ENCODE measurements at regions not wholly inside any gene's neighbourhood (a gene's known extent, or its start where the extent isn't known, plus 50 kb on each side); places are given as distances from the start of the nearest gene placed in this dataset.

DNA sequence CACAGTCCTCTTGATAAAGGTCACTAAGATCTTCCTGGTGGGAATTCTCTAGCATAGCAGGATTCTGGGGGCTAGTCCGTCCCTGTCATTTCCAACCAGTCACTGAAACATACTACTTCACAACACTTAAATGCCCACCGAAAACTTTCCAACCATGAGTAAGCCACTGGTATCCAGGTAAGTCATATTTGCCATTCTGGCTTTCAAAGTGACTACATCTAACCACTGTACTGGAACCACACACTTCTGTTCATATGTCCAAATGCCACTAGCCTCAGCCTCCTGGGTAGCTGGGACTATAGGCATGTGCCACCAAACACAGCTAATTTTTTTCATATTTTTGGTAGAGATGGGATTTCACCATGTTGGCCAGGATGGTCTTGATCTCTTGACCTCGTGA lies 64.3 kb upstream of the VANGL1 start:
- H3K4me3 Mint-ChIP-seq = no peak overlapping the region
- H3K4me1 Mint-ChIP-seq (ENCODE audit: low read depth) = no peaks in the 10 kb centered on the region
- H3K9me3 Mint-ChIP-seq = peaks cover 37% of the 10 kb centered on the region
- H3K36me3 Mint-ChIP-seq (ENCODE audit: low read depth) = no peaks in the 10 kb centered on the region
- H3K27me3 Mint-ChIP-seq = peaks cover 15% of the 10 kb centered on the region
- no peak overlapping the region for H3K27ac Mint-ChIP-seq

DNA sequence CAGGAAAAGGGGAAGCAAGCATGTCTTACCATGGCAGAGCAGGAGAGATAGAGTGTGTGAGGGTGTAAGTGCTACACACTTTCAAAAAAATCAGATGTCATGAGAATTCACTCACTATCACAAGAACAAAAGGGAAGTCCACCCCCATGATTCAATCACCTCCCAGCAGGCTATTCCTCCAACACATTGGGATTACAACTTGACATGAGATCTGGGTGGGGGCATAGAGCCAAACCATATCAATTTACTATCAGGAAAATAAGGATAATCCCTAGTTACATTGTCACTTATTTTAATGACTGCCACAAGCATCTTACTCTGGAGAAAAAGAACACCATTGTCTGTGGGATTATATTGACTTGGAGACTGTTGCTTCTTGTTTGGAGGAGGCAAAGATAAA lies 66.1 kb upstream of the VANGL1 start:
- H3K4me3 Mint-ChIP-seq = no peak overlapping the region
- H3K9me3 Mint-ChIP-seq = peaks cover 32% of the 10 kb centered on the region
- H3K36me3 Mint-ChIP-seq (ENCODE audit: low read depth) = no peaks in the 10 kb centered on the region
- H3K27ac Mint-ChIP-seq = no peak overlapping the region
- H3K27me3 Mint-ChIP-seq = peaks cover 7% of the 10 kb centered on the region
- no peaks in the 10 kb centered on the region for H3K4me1 Mint-ChIP-seq (ENCODE audit: low read depth)

DNA sequence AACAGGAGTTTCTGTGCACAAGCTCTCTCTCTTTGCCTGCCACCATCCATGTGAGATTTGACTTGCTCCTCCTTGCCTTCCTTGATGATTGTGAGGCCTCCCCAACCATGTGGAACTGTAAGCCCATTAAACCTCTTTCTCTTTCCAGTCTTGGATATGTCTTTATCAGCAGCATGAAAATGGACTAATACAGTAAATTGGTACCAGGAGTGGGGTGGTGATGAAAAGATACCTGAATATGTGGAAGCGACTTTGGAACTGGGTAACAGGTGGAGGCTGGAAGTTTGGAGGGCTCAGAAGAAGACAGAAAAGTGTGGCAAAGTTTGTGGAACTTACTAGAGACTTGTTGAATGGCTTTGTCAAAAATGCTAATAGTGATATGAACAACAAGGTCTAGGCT lies 69.1 kb upstream of the VANGL1 start:
- Mint-ChIP-seq H3K27me3 (peaks cover 12% of the 10 kb centered on the region), H3K9me3 (peaks cover 28% of the 10 kb centered on the region), H3K27ac (no peak overlapping the region), H3K36me3 (ENCODE audit: low read depth) (no peaks in the 10 kb centered on the region), H3K4me3 (no peak overlapping the region), H3K4me1 (ENCODE audit: low read depth) (no peaks in the 10 kb centered on the region)

DNA sequence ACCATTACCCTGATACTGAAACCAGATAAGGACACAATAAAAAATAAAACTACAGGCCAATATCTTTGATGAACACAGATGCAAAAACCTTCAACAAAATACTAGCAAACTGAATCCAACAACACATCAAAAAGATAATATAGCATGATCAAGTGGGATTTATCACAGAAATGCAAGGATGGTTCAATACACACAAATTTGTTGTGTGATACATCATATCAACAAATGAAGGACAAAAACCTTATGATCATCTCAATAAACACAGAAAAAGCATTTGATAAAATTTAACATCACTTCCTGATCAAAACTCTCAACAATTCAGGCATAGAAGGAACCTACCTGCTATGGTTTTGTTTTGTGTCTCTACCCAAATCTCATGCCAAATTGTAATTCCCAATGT lies 74.3 kb upstream of the VANGL1 start:
- H3K4me3 Mint-ChIP-seq = no peak overlapping the region
- peaks cover 22% of the 10 kb centered on the region for H3K9me3 Mint-ChIP-seq
- no peaks in the 10 kb centered on the region for H3K4me1 Mint-ChIP-seq (ENCODE audit: low read depth)
- H3K36me3 Mint-ChIP-seq (ENCODE audit: low read depth) = no peaks in the 10 kb centered on the region
- H3K27ac Mint-ChIP-seq = no peak overlapping the region
- H3K27me3 Mint-ChIP-seq = peaks cover 35% of the 10 kb centered on the region

DNA sequence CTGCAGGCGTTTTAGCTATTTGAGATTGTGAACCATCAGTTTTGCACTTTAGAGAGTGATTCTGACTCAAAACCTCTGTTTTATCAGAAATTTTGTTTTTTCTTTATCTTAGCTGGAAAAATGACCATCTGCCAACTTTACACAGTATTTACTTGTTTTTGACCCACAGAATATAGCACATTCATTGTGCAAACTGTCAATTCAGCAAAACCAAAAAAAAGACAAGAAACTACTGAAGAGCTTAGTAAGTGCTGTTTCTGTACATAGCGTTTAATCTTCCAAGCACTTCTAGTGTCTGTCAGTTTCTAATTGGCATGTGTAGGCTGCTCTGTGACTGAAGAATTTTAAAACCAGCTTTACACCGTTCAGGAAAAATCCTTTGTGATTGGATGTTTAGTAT lies 76.0 kb upstream of the VANGL1 start:
- Mint-ChIP-seq H3K27me3 (peaks cover 38% of the 10 kb centered on the region), H3K9me3 (peaks cover 21% of the 10 kb centered on the region), H3K4me1 (ENCODE audit: low read depth) (no peaks in the 10 kb centered on the region), H3K27ac (no peak overlapping the region), H3K4me3 (no peak overlapping the region), H3K36me3 (ENCODE audit: low read depth) (no peaks in the 10 kb centered on the region)

DNA sequence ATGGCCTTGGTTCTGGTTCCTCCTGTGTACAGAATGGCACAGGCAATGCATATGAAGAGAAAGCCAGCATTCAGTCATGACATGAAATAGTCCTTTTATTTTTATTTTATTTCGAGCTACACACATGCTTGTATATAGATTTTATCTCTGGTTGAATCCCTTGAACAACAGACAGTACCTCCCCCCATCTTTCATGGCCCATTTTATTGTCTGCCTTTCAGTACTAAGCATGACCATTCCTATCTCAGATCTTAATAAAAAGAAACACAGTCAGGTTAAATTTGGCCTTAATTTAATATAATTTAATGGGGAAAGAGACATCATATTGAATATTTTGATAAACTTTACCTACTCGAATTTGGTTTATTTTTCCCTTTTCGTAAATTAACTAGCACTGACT lies 76.4 kb upstream of the VANGL1 start:
- H3K36me3 Mint-ChIP-seq (ENCODE audit: low read depth) = no peaks in the 10 kb centered on the region
- H3K9me3 Mint-ChIP-seq = peaks cover 21% of the 10 kb centered on the region
- H3K27me3 Mint-ChIP-seq = peaks cover 38% of the 10 kb centered on the region
- no peak overlapping the region for H3K4me3 Mint-ChIP-seq
- no peak overlapping the region for H3K27ac Mint-ChIP-seq
- no peaks in the 10 kb centered on the region for H3K4me1 Mint-ChIP-seq (ENCODE audit: low read depth)

DNA sequence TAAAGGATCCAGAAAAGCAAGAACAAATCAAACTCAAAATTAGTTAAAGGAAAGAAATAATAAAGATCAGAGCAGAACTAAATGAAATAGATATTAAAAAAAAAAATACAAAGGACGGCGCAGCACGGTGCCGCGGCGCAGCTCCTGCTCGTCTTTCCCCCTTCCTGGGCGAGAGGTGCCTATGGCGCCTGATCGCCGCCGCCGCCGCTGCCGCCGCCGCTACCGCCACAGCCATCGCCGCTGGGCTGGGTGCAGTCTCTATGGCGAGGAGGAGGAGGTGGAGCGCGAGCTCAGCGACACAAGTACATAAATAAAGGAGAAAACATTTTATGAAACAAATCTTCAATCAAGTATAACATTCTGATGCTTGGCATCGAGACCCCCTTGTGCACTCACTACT lies 77.6 kb upstream of the VANGL1 start:
- H3K4me3 Mint-ChIP-seq = no peak overlapping the region
- peaks cover 38% of the 10 kb centered on the region for H3K27me3 Mint-ChIP-seq
- H3K9me3 Mint-ChIP-seq = peaks cover 21% of the 10 kb centered on the region
- H3K36me3 Mint-ChIP-seq (ENCODE audit: low read depth) = no peaks in the 10 kb centered on the region
- H3K27ac Mint-ChIP-seq = no peak overlapping the region
- no peaks in the 10 kb centered on the region for H3K4me1 Mint-ChIP-seq (ENCODE audit: low read depth)

DNA sequence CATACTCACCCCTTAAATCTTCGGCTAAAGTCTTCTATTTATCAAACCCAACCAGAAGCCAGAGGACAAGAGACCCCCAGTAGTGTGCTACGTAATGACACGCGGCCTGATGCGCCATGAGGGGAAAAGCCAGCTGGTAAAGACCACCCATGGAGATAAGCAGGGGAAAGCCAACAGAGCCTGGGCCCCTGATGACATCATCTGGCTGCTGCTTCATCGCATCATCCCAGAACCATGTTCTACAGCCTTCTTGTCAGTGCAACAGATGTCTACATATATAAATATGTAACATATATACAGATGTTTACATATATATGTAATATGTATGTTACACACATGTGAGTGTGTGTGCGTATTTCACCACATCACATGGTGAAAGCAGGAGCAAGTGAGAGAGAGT lies 81.7 kb upstream of the VANGL1 start:
- peaks cover 33% of the 10 kb centered on the region for H3K27me3 Mint-ChIP-seq
- no peak overlapping the region for H3K4me3 Mint-ChIP-seq
- no peak overlapping the region for H3K27ac Mint-ChIP-seq
- H3K9me3 Mint-ChIP-seq = peaks cover 9% of the 10 kb centered on the region
- H3K36me3 Mint-ChIP-seq (ENCODE audit: low read depth) = no peaks in the 10 kb centered on the region
- no peaks in the 10 kb centered on the region for H3K4me1 Mint-ChIP-seq (ENCODE audit: low read depth)

DNA sequence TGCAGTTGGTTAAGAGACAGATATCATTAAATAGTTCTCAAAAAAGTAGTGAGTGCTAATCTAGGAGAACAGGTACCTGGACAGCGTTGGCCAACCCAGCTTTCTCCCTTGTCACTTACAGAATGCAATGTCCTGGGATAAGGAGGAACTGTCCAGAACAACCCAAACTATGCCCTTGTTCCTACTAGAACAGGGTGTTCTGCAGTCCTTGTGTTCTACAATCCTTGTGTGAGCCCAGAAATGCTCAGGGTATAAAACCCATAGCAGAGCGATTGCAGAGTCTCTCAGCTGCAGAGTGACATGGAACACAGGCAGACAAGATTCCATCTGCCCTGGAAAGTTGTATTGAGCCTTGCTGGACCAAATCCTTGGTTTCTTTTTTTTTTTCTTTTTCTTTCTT lies 83.5 kb upstream of the VANGL1 start:
- peaks cover 17% of the 10 kb centered on the region for H3K27me3 Mint-ChIP-seq
- H3K4me3 Mint-ChIP-seq = no peak overlapping the region
- H3K4me1 Mint-ChIP-seq (ENCODE audit: low read depth) = no peaks in the 10 kb centered on the region
- H3K27ac Mint-ChIP-seq = no peak overlapping the region
- H3K9me3 Mint-ChIP-seq = peaks cover 5% of the 10 kb centered on the region
- H3K36me3 Mint-ChIP-seq (ENCODE audit: low read depth) = no peaks in the 10 kb centered on the region

DNA sequence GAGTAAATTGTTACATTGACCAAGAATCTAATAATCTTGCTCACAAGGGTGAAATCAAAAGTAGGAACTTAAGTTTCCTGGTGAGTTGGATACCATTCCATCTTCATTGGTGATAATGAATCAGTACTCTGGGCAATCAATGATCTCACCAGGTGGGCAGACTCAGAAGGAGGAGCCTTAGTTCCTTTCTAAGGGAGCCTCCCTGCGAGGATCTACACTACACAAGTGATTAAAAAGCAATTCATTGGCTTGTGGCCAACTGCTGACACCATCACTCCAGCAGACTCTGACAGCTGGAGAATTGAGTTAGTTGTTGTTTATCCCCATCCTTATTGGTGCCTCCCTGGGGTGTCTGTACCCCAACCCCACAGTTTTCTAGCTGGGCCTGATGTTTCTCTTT lies 84.1 kb upstream of the VANGL1 start:
- Mint-ChIP-seq H3K27ac (no peak overlapping the region), H3K36me3 (ENCODE audit: low read depth) (no peaks in the 10 kb centered on the region), H3K4me1 (ENCODE audit: low read depth) (no peaks in the 10 kb centered on the region), H3K9me3 (peaks cover under 1% of the 10 kb centered on the region), H3K4me3 (no peak overlapping the region), H3K27me3 (peaks cover 13% of the 10 kb centered on the region)

DNA sequence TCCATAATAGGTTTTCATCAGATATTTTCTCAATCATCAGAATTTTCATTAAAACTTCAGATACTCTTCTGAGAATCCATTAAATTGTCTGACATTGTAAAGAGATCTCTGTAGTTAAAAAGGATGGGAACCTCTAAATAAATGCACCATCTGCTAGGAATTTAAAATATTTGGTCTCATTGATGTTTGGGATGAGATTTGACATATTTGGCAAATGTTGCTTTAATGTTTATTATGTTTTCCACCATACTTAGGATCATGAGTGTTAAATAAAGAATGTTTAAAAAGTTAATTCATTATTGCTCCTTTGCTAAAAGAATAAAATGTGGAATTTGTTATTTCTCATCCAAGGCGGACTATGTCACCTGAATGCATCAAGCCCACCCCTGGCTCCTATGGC lies 85.5 kb upstream of the VANGL1 start:
- Mint-ChIP-seq H3K4me1 (ENCODE audit: low read depth) (no peaks in the 10 kb centered on the region), H3K36me3 (ENCODE audit: low read depth) (no peaks in the 10 kb centered on the region), H3K27ac (no peak overlapping the region), H3K9me3 (no peaks in the 10 kb centered on the region), H3K27me3 (peaks cover 12% of the 10 kb centered on the region), H3K4me3 (no peak overlapping the region)

DNA sequence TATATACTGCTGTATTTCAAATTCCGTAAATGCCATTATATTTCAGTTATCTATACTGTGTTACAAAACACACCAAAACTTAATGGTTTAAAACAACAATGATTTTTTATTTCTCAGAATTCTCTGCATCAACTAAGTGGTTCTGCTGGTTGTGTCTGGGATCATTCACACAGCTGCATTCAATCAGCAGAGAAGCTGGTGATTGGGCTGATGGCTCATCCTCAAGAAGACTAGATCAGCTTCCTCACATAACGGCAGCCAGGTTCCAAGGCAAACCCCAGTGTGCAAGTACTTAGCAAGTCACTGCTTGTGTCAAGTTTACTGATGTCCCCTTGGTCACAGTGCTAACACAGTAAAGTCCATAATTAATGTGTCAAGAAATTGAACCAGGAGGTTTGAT lies 86.3 kb upstream of the VANGL1 start:
- H3K4me3 Mint-ChIP-seq = no peak overlapping the region
- no peaks in the 10 kb centered on the region for H3K4me1 Mint-ChIP-seq (ENCODE audit: low read depth)
- H3K36me3 Mint-ChIP-seq (ENCODE audit: low read depth) = no peaks in the 10 kb centered on the region
- H3K9me3 Mint-ChIP-seq = no peaks in the 10 kb centered on the region
- H3K27ac Mint-ChIP-seq = no peak overlapping the region
- H3K27me3 Mint-ChIP-seq = peaks cover 12% of the 10 kb centered on the region

DNA sequence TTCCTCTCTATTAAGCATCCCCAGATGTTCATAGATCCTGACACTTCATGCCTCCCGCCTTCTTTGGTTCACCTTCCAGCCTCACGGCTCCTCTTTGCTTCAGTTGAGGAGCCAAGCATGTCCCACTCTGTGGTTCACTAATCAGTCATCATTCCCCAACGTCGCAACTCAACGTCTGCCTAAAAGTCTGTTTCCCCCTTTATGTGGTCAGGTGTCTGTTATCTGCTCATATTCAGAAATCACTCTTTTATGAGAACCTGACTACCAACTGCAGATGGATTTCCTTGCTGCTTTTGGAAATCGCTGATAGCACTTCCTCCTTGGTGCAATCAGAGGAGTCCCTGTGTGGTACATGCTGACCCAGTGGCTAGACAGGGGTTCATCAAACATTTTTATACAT lies 94.1 kb upstream of the VANGL1 start:
- Mint-ChIP-seq H3K27ac (no peak overlapping the region), H3K9me3 (no peaks in the 10 kb centered on the region), H3K4me3 (no peak overlapping the region), H3K27me3 (peaks cover 9% of the 10 kb centered on the region), H3K36me3 (ENCODE audit: low read depth) (no peaks in the 10 kb centered on the region), H3K4me1 (ENCODE audit: low read depth) (peaks cover 8% of the 10 kb centered on the region)

DNA sequence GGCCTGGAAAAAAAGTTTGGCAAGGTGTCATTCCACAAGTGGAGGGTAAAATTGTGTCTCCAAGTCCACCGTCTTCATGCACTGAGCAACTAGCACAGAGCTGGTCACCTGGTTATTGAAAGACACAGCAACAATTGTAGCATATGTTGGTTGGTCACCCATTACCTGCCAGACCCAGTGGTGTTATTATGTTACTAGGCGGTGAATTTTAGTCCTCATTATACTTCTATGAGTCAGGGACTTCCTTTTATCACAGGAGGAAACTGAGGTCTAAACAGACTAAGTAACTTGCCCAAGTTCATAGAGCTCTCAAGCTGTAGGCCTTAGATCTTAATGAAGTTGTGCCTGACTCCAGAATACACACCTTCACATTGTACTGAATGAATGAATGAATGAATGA lies 94.9 kb upstream of the VANGL1 start:
- no peak overlapping the region for H3K27ac Mint-ChIP-seq

DNA sequence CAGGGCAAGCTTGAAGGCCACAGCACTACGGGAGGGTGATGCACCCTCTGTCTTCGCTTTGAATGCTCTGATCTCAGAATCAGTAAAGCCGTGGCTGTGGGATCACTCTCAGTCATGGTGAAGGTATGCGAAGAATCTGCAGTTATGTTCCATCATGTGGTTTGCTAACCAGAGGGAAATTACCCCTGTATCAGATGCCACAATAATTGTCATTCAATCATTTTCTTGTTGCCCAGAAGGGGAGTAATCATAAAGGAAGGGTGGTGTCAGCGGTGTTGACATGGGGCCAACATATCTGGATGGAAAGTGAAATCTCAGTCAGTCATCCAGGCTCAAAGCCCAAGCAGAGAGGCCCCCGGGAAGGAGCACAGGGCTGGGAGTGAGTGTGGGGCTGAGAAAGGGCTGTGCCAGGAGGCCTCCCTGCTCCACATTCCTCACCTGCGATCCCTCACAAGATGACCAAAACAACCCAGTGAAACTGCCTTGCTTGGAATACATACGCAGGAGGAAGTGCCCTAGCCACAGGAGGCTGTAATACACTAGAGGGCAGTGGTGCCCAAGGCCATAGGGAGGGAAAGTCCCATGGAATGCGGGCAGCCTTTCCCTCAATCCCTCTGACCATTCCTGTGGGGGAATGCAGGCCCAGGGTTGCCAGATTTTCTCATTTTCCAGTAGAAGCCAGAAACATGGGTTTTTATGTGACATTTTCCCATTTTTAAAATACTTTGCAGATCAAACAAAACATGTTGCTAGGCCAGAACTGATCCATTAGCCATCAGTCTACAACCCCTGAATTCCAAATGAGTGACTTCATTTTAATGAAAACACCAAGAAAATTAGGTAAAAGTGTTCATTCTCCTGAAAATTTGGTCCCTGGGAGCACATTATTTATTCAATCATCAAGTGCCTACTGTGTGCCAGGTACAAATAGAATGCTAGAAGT lies 95.7 kb upstream of the VANGL1 start:
- Mint-ChIP-seq H3K36me3 (ENCODE audit: low read depth) (no peaks in the 10 kb centered on the region), H3K9me3 (no peaks in the 10 kb centered on the region)

More for the DNA sequence above, 94.9 kb upstream of the VANGL1 start:
- Mint-ChIP-seq H3K9me3 (no peaks in the 10 kb centered on the region), H3K4me1 (ENCODE audit: low read depth) (peaks cover 8% of the 10 kb centered on the region), H3K4me3 (no peak overlapping the region), H3K36me3 (ENCODE audit: low read depth) (no peaks in the 10 kb centered on the region), H3K27me3 (peaks cover 7% of the 10 kb centered on the region)

More for the DNA sequence above, 95.7 kb upstream of the VANGL1 start:
- peaks cover 8% of the 10 kb centered on the region for H3K4me1 Mint-ChIP-seq (ENCODE audit: low read depth)
- no peak overlapping the region for H3K4me3 Mint-ChIP-seq
- no peak overlapping the region for H3K27ac Mint-ChIP-seq
- peaks cover 7% of the 10 kb centered on the region for H3K27me3 Mint-ChIP-seq
